HepG2 (cell line): ENCODE measurements at regions not wholly inside any gene's neighbourhood (a gene's known extent, or its start where the extent isn't known, plus 50 kb on each side); places are given as distances from the start of the nearest gene placed in this dataset.
A peak's percentile ranks its signal among the peaks of the same experiment; 100 is the strongest.

Experiments
- ATAC-seq: fragments of 200-7000 bp; cut with Tn5 transposase; 3 replicates; pipeline ENCODE4 v1.9.1; 2020; ENCODE audit warnings: mild to moderate bottlenecking, moderate library complexity
- BruUV-seq: library from RNA; stranded (reverse); fragments of 400-500 nt; replicated peaks from 2 replicates; lab custom pipeline; 2021; lab: Mats Ljungman, UMichigan
- CTCF ChIA-PET: fragments of 300-600 bp; formaldehyde crosslinking; extraction: SDS; loops from one replicate; lab custom pipeline; 2021; ENCODE audit warnings: low total read pairs, inconsistent platforms, low intra/inter-chr PET ratio; lab: Yijun Ruan, JAX
- POLR2A ChIA-PET: fragments of 350-600 bp; sonication (Branson Sonifier 250); formaldehyde crosslinking; loops from one replicate; lab custom pipeline; 2020; ENCODE audit warnings: antibody characterized with exemption, inconsistent platforms; lab: Yijun Ruan, JAX
- DNase-seq: peaks from one replicate; pipeline ENCODE4 v3.0.0-alpha.2; 2015; ENCODE audit warnings: low spot score
- FAIRE-seq: peaks from 3 replicates; lab custom pipeline; 2011; peaks lifted over from hg19 to GRCh38; lab: Jason Lieb, UNC
- H2AFZ ChIP-seq: one replicate; pipeline ENCODE4 v1.6.1; 2011; ENCODE audit warnings: low read length, inconsistent platforms
- H3K27ac ChIP-seq: fragments of 300-600 bp; 3 replicates; pipeline ENCODE4 v1.8.0; 2011; ENCODE audit warnings: mixed run types, mild to moderate bottlenecking, mixed read lengths, low read length, inconsistent platforms; ENCODE audit not compliant: insufficient read depth; ENCODE audit errors: extremely low read length
- H3K27me3 ChIP-seq, 2 experiments: fragments of 200-600 bp in 1 of 2; 2 replicates in 1 of 2; 3 replicates in 1 of 2; pipeline versions ENCODE4 v1.6.0 to v1.8.0; 2011; ENCODE audit warnings: low read length in 2 of 2, mild to moderate bottlenecking in 2 of 2, moderate library complexity in 2 of 2, inconsistent platforms in 1 of 2; ENCODE audit not compliant: insufficient read depth in 2 of 2, control insufficient read depth in 1 of 2
- H3K36me3 ChIP-seq, 2 experiments: fragments of 200-600 bp in 1 of 2; replicated peaks in 1 of 2; 2 replicates in 1 of 2; 3 replicates in 1 of 2; pipeline versions ENCODE4 v1.5.1 to v1.8.0; 2011; ENCODE audit warnings: low read length in 2 of 2, inconsistent platforms in 1 of 2; ENCODE audit not compliant: insufficient read depth in 2 of 2, control insufficient read depth in 1 of 2
- H3K4me1 ChIP-seq: 2 replicates; pipeline ENCODE4 v1.5.1; 2012; ENCODE audit warnings: low read length, inconsistent platforms; ENCODE audit not compliant: insufficient read depth
- H3K4me2 ChIP-seq: 2 replicates; pipeline ENCODE4 v1.6.0; 2011; ENCODE audit warnings: low read depth, low read length, inconsistent platforms
- H3K4me3 ChIP-seq, 3 experiments: fragments of 200-600 bp in 1 of 3; sonication (generic), shearing (Covaris generic) in 1 of 3; replicated peaks in 1 of 3; 2 replicates each; pipeline ENCODE4 v1.5.1; 2011 to 2016; ENCODE audit warnings: low read length in 3 of 3, inconsistent platforms in 2 of 3, low read depth in 2 of 3, mild to moderate bottlenecking in 2 of 3, control low read depth in 1 of 3, mixed read lengths in 1 of 3; ENCODE audit not compliant: insufficient read depth in 1 of 3
- H3K79me2 ChIP-seq: one replicate; pipeline ENCODE4 v1.6.1; 2011; ENCODE audit warnings: low read length, inconsistent platforms; ENCODE audit not compliant: insufficient read depth
- H3K9ac ChIP-seq: 2 replicates; pipeline ENCODE4 v1.6.0; 2011; ENCODE audit warnings: mild to moderate bottlenecking, low read depth, low read length, inconsistent platforms; ENCODE audit not compliant: insufficient read depth
- H3K9me3 ChIP-seq: 2 replicates; pipeline ENCODE4 v1.5.1; 2012; ENCODE audit warnings: mild to moderate bottlenecking, low read length
- H4K20me1 ChIP-seq: 2 replicates; pipeline ENCODE4 v1.6.0; 2011; ENCODE audit warnings: inconsistent platforms, mild to moderate bottlenecking, low read length, moderate library complexity; ENCODE audit not compliant: insufficient read depth
- CAMTA2 ChIP-seq: sonication (generic); formaldehyde crosslinking; IDR thresholded peaks from 2 replicates; pipeline ENCODE4 v1.4.0; 2020; ENCODE audit warnings: mild to moderate bottlenecking, missing genetic modification reagents, borderline replicate concordance
- GTF2F1 ChIP-seq: fragments of 150-350 bp; IDR thresholded peaks from 2 replicates; pipeline ENCODE4 v1.6.1; 2014; ENCODE audit warnings: low read length
- MAFF ChIP-seq: IDR thresholded peaks from 2 replicates; pipeline ENCODE4 v1.6.1; 2011; ENCODE audit warnings: low read depth, low read length, improper control_type of control experiment
- MAFK ChIP-seq, 2 experiments: IDR thresholded peaks in 1 of 2; conservative IDR thresholded peaks in 1 of 2; 2 replicates each; pipeline ENCODE4 v1.6.1; 2011; ENCODE audit warnings: improper control_type of control experiment in 2 of 2, low read length in 2 of 2
- MEIS1 ChIP-seq: sonication (generic); formaldehyde crosslinking; IDR thresholded peaks from 2 replicates; pipeline ENCODE4 v1.9.0; 2021; ENCODE audit warnings: mild to moderate bottlenecking, missing genetic modification reagents, moderate library complexity, borderline replicate concordance
- NR3C1 ChIP-seq: sonication (generic); formaldehyde crosslinking; IDR thresholded peaks from 2 replicates; pipeline ENCODE4 v1.4.0; 2020; ENCODE audit warnings: missing genetic modification reagents
- SOX13 ChIP-seq, 3 experiments: fragments of 450-650 bp in 1 of 3; sonication (generic) in 1 of 3; formaldehyde crosslinking in 1 of 3; IDR thresholded peaks in 2 of 3; conservative IDR thresholded peaks in 1 of 3; 2 replicates each; pipeline versions ENCODE4 v1.5.0 to v1.6.1; 2016 to 2020; ENCODE audit warnings: antibody characterized with exemption in 1 of 3, mild to moderate bottlenecking in 1 of 3, missing compliant biosample characterization in 1 of 3, missing genetic modification reagents in 1 of 3, moderate library complexity in 1 of 3
- STAG1 ChIP-seq: sonication (generic); formaldehyde crosslinking; IDR thresholded peaks from 2 replicates; pipeline ENCODE4 v1.4.0; 2020; ENCODE audit warnings: missing genetic modification reagents
- ZNF34 ChIP-seq: sonication (generic); formaldehyde crosslinking; IDR thresholded peaks from 2 replicates; pipeline ENCODE4 v1.4.0; 2020; ENCODE audit warnings: mild to moderate bottlenecking, missing genetic modification reagents, borderline replicate concordance
- ZNF766 ChIP-seq: sonication (generic); formaldehyde crosslinking; IDR thresholded peaks from 2 replicates; pipeline ENCODE4 v1.5.0; 2020; ENCODE audit warnings: missing genetic modification reagents, borderline replicate concordance
- WGBS: methylation state at CpG from one replicate; pipeline ENCODE4 v1.1.6; 2017; ENCODE audit warnings: low lambda C conversion rate; 5-methylcytosine and 5-hydroxymethylcytosine counted together
- in situ Hi-C: cut with HindIII; loops from 2 replicates; pipeline ENCODE4 v1.10.0; 2017; ENCODE audit warnings: low pct_unique_long_range_greater_than_20kb; ENCODE audit not compliant: extremely low pct_ligation_motif_present
- intact Hi-C: fragments of 100-400 bp; cut with micrococcal nuclease; formaldehyde crosslinking; loops from one replicate; pipeline ENCODE4 v1.10.0; 2022; ENCODE audit not compliant: unreplicated experiment

DNA sequence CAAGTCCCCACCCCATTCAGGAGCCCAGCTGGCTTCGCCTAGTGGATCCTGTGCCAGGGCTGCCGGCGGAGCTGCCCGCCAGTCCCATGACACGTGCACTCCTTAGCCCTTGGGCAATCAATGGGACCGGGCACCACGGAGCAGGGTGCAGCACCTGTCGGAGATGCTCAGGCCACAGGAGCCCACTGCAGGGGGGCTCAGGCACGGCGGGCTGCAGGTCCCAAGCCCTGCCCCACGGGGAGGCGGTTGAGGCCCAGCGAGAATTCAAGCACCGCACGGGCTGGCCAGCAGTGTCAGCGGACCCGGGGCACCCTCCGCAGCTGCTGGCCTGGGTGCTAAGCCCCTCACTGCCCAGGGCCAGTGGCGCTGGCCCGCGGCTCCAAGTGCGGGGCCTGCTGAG is 969.7 kb upstream of the CDH10 start (continued):
- TF ChIP-seq SOX13 (IDR thresholded peaks at IDR 0.05): no peak
- no peak for TF ChIP-seq SOX13 (CRISPR knock-in tag; conservative IDR thresholded peaks at IDR 0.05 in 1 of 2, IDR thresholded peaks at IDR 0.05 in 1 of 2)
- no peak for TF ChIP-seq NR3C1 (CRISPR knock-in tag)
- no peak for TF ChIP-seq GTF2F1

DNA sequence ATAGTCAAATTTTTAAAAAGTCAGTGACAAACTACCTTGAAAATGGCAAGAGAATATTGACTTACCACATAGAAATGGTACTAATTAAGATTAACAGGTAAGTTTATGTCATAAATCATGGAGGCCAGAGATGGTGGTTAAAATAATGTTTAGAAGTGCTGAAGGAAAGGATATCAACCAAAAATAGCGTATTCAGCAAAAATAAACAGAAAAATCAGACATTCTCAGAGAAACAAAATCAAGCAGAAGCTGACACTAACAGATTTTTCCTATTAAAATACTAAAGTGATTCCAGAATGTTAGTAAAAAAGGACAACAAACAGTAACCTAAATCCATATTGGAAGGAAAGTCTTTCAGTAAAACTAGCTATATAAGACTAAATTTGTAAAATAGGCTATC is 959.9 kb upstream of the CDH10 start:
- TF ChIP-seq MAFK (conservative IDR thresholded peaks at IDR 0.05 in 1 of 2, IDR thresholded peaks at IDR 0.05 in 1 of 2; ENCODE audit: low read length in 2 of 2): peak; percentile 57 to 64; a peak in 3 of 4 replicates
- no peak for TF ChIP-seq ZNF766 (CRISPR knock-in tag)
- peak; percentile 53; the same call in 1 of the 2 replicates for TF ChIP-seq MAFF
- CTCF ChIA-PET: no interaction called here
- peaks cover 84% of the 10 kb centered on the region for H3K9me3 ChIP-seq
- ATAC-seq: no peak
- no peak overlapping the region for H3K4me3 ChIP-seq
- H3K27ac ChIP-seq: no peak overlapping the region
- in situ Hi-C loops (no loop called here), intact Hi-C loops (no loop called here)
- no TSS peak for BruUV-seq
- H2AFZ ChIP-seq: no peak overlapping the region
- no peak for DNase-seq
- H4K20me1 ChIP-seq: no peaks in the 10 kb centered on the region
- H3K36me3 ChIP-seq: no peaks in the 10 kb centered on the region
- H3K27me3 ChIP-seq: no peaks in the 10 kb centered on the region
- FAIRE-seq: no peak
- H3K79me2 ChIP-seq: no peaks in the 10 kb centered on the region
- no peak overlapping the region for H3K4me2 ChIP-seq
- no peaks in the 10 kb centered on the region for H3K4me1 ChIP-seq
- POLR2A ChIA-PET: no interaction called here
- no peak overlapping the region for H3K9ac ChIP-seq
- 0% methylated on average over 1 of the region's 1 CpG for WGBS

DNA sequence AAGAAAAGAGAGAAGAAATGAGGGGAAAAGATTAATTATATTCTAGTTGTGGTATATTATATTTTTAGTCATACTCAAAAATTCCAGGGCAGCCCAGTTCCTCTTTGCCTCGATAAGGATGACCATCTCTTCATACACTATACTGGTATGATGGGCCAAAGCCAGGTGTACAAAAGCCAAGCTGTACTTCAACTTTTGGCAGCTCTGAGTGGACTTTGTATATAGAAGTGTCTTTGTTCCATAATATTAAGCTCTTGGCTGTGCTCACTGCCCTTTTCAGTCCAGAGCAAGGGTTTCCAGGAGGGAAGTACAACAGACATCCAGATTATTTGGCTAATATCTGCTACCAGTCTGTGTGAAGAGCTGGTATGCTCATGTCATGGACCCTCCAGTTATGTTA is 934.3 kb upstream of the CDH10 start:
- no peaks in the 10 kb centered on the region for H4K20me1 ChIP-seq
- ATAC-seq (no peak), FAIRE-seq (no peak), DNase-seq (no peak)
- H3K4me3 ChIP-seq: no peak overlapping the region
- no peak overlapping the region for H3K4me2 ChIP-seq
- CTCF ChIA-PET: no interaction called here
- peaks cover 74% of the 10 kb centered on the region for H3K9me3 ChIP-seq
- no peaks in the 10 kb centered on the region for H3K27me3 ChIP-seq
- no peak overlapping the region for H3K9ac ChIP-seq
- H3K79me2 ChIP-seq: no peaks in the 10 kb centered on the region
- H3K4me1 ChIP-seq: no peaks in the 10 kb centered on the region
- H3K36me3 ChIP-seq: no peaks in the 10 kb centered on the region
- POLR2A ChIA-PET: no interaction called here
- 0% methylated on average over 1 of the region's 1 CpG for WGBS
- TF ChIP-seq MEIS1 (CRISPR knock-in tag) (no peak), ZNF34 (CRISPR knock-in tag) (no peak), CAMTA2 (no peak), STAG1 (CRISPR knock-in tag) (no peak)
- H2AFZ ChIP-seq: no peak overlapping the region
- H3K27ac ChIP-seq: no peak overlapping the region
- in situ Hi-C loops (no loop called here), intact Hi-C loops (no loop called here)
- no TSS peak for BruUV-seq
